ENCODE measurements at regions not wholly inside any gene's neighbourhood (a gene's known extent, or its start where the extent isn't known, plus 50 kb on each side); places are given as distances from the start of the nearest gene placed in this dataset.
"Not testable (repeated sequence)": the region's sequence is repeated elsewhere in the genome, so short reads cannot be mapped to it uniquely, and the experiment has no call there.

GRCh38 chr20:53891306-53891894 lies 179.0 kb downstream of the BCAS1 start:
- DNase-seq (ENCODE audit: low read depth): no peak

GRCh38 chr20:53890443-53891305 lies 179.7 kb downstream of the BCAS1 start:
- no peak for DNase-seq (ENCODE audit: low read depth)

- no peak for DNase-seq (ENCODE audit: low read depth)
These were observed 180.8 kb downstream of the BCAS1 start for GRCh38 chr20:53889411-53890148.

GRCh38 chr20:53888951-53889350 lies 181.4 kb downstream of the BCAS1 start:
- DNase-seq (ENCODE audit: low read depth): no peak

- DNase-seq (ENCODE audit: low read depth): no peak
These were observed 181.9 kb downstream of the BCAS1 start for GRCh38 chr20:53888510-53888909.

- DNase-seq (ENCODE audit: low read depth): no peak
These were observed 182.4 kb downstream of the BCAS1 start for GRCh38 chr20:53887973-53888372.

- no peak for DNase-seq (ENCODE audit: low read depth)
These were observed 185.4 kb downstream of the BCAS1 start for GRCh38 chr20:53884859-53885541.

- DNase-seq (ENCODE audit: low read depth): no peak
These were observed 187.1 kb downstream of the BCAS1 start for GRCh38 chr20:53883098-53883911.

- not testable (repeated sequence) for DNase-seq (ENCODE audit: low read depth)
These were observed 187.9 kb downstream of the BCAS1 start for GRCh38 chr20:53882438-53882986.

GRCh38 chr20:53881362-53881761 lies 189.0 kb downstream of the BCAS1 start:
- DNase-seq (ENCODE audit: low read depth): no peak

GRCh38 chr20:53880108-53880641 lies 190.2 kb downstream of the BCAS1 start:
- DNase-seq (ENCODE audit: low read depth): no peak

GRCh38 chr20:53879048-53879684 lies 191.2 kb downstream of the BCAS1 start:
- no peak for DNase-seq (ENCODE audit: low read depth)

GRCh38 chr20:53878262-53879047 lies 191.9 kb downstream of the BCAS1 start:
- DNase-seq (ENCODE audit: low read depth): no peak

- no peak for DNase-seq (ENCODE audit: low read depth)
These were observed 193.4 kb downstream of the BCAS1 start for GRCh38 chr20:53876956-53877355.

- DNase-seq (ENCODE audit: low read depth): no peak
These were observed 193.9 kb downstream of the BCAS1 start for GRCh38 chr20:53876470-53876869.

GRCh38 chr20:53875452-53875851 lies 194.9 kb downstream of the BCAS1 start:
- DNase-seq (ENCODE audit: low read depth): no peak

GRCh38 chr20:53874706-53875105 lies 195.7 kb downstream of the BCAS1 start:
- DNase-seq (ENCODE audit: low read depth): no peak

- no peak for DNase-seq (ENCODE audit: low read depth)
These were observed 196.3 kb downstream of the BCAS1 start for GRCh38 chr20:53874104-53874503.

GRCh38 chr20:53873230-53873604 lies 197.2 kb downstream of the BCAS1 start:
- no peak for DNase-seq (ENCODE audit: low read depth)
